Endodermal cell (in vitro differentiated cells): ENCODE measurements at regions not wholly inside any gene's neighbourhood (a gene's known extent, or its start where the extent isn't known, plus 50 kb on each side); places are given as distances from the start of the nearest gene placed in this dataset.

Source experiments
- DNase-seq: peaks from one replicate; pipeline ENCODE4 v3.0.0-alpha.2; 2017
- H3K27ac ChIP-seq: 2 replicates; pipeline ENCODE4 v1.5.1; 2013; ENCODE audit warnings: mild to moderate bottlenecking, low read depth, low read length, moderate library complexity
- H3K27me3 ChIP-seq: 2 replicates; pipeline ENCODE4 v1.6.1; 2013; ENCODE audit warnings: mild to moderate bottlenecking, low read length, moderate library complexity; ENCODE audit not compliant: insufficient read depth, control insufficient read depth, poor library complexity, severe bottlenecking
- H3K36me3 ChIP-seq: 2 replicates; pipeline ENCODE4 v1.7.0; 2013; ENCODE audit warnings: mild to moderate bottlenecking, low read length, moderate library complexity; ENCODE audit not compliant: control insufficient read depth, insufficient read depth
- H3K4me1 ChIP-seq: one replicate; pipeline ENCODE4 v1.7.0; 2013; ENCODE audit warnings: low read length; ENCODE audit not compliant: control insufficient read depth, insufficient read depth
- H3K4me3 ChIP-seq: 2 replicates; pipeline ENCODE4 v1.5.1; 2013; ENCODE audit warnings: mild to moderate bottlenecking, low read length, moderate library complexity
- H3K9ac ChIP-seq: 2 replicates; pipeline ENCODE4 v1.6.1; 2013; ENCODE audit warnings: mild to moderate bottlenecking, low read length, moderate library complexity; ENCODE audit not compliant: poor library complexity, severe bottlenecking; ENCODE audit errors: extremely low read depth
- H3K9me3 ChIP-seq: 2 replicates; pipeline ENCODE4 v1.6.1; 2013; ENCODE audit warnings: mild to moderate bottlenecking, low read length, moderate library complexity; ENCODE audit not compliant: control insufficient read depth
- H3K27ac Mint-ChIP-seq: 2 replicates; pipeline ENCODE4 v1.8.0; 2020; ENCODE audit warnings: mixed read lengths
- H3K27me3 Mint-ChIP-seq: 2 replicates; pipeline ENCODE4 v1.8.0; 2021; ENCODE audit warnings: mild to moderate bottlenecking, mixed read lengths; ENCODE audit not compliant: insufficient read depth
- H3K36me3 Mint-ChIP-seq: 2 replicates; pipeline ENCODE4 v1.8.0; 2020; ENCODE audit warnings: low read depth, mixed read lengths
- H3K4me1 Mint-ChIP-seq: 2 replicates; pipeline ENCODE4 v1.8.0; 2020; ENCODE audit warnings: mixed read lengths
- H3K4me3 Mint-ChIP-seq: 2 replicates; pipeline ENCODE4 v1.8.0; 2020; ENCODE audit warnings: mild to moderate bottlenecking, moderate library complexity, mixed read lengths
- H3K9me3 Mint-ChIP-seq: 2 replicates; pipeline ENCODE4 v1.8.0; 2020; ENCODE audit warnings: mild to moderate bottlenecking, mixed read lengths
- WGBS, 2 experiments: methylation state at CpG; one replicate each; pipeline versions ENCODE4 v1.1.5 to v1.1.7; 2013; ENCODE audit warnings: missing lambda C conversion rate in 2 of 2, mixed read lengths in 1 of 2; ENCODE audit not compliant: insufficient coverage in 1 of 2, insufficient read length in 1 of 2; 5-methylcytosine and 5-hydroxymethylcytosine counted together
- TF ChIP-seq, protein P1 (sequence below): fragments of 200-600 bp; sonication (generic); conservative IDR thresholded peaks from 2 replicates; pipeline ENCODE4 v1.5.0; 2021; ENCODE audit warnings: antibody characterized with exemption, mild to moderate bottlenecking

DNA sequence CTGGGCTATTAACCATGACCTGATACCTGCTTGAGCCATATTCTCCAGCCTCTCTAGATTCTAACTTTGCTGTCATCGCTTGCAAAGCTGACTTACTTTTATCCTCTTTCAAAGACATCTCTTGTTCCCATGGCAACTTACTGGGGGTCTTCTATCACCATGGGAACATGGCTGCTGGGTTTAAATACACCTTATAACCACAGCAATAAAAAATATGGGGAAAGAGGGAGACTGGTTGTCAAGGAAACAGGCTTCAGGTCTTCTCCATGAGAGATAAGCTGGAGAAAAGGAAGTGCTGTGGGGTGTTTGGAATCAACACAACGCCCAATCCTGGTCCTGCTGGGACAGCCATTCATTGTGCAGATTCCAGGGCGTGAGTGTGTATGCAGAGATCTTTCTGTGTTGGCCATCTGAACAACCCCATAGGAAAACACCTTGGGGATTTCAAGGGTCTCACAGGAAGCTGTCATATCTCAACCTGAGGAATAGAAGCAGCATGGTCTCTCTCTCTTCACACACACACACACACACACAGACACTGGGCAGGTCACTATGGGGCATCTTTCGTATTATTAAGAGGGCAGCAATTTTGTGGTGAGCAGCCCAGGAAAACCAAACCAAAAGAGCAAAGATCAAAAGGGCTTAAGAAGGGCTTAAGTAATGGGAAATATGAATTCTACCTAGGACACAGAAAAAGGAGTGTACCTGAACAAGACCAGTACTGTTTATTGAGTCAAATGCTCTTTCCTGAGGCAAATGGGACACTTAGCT lies 344.7 kb upstream of the NCAM1 start:
- no peak for DNase-seq
- H3K4me3 Mint-ChIP-seq: no peak overlapping the region
- Histone ChIP-seq H3K9me3 (no peaks in the 10 kb centered on the region), H3K4me1 (no peaks in the 10 kb centered on the region), H3K36me3 (no peaks in the 10 kb centered on the region), H3K9ac (no peak overlapping the region), H3K4me3 (no peak overlapping the region), H3K27me3 (no peaks in the 10 kb centered on the region), H3K27ac (no peak overlapping the region)
- no peaks in the 10 kb centered on the region for H3K36me3 Mint-ChIP-seq
- H3K9me3 Mint-ChIP-seq: no peaks in the 10 kb centered on the region
- WGBS, 2 experiments: 90 to 92% methylated on average over 2 to 4 of the region's 4 CpGs
- no peak overlapping the region for H3K27ac Mint-ChIP-seq
- peaks cover 16% of the 10 kb centered on the region for H3K4me1 Mint-ChIP-seq
- TF ChIP-seq, protein P1, sequence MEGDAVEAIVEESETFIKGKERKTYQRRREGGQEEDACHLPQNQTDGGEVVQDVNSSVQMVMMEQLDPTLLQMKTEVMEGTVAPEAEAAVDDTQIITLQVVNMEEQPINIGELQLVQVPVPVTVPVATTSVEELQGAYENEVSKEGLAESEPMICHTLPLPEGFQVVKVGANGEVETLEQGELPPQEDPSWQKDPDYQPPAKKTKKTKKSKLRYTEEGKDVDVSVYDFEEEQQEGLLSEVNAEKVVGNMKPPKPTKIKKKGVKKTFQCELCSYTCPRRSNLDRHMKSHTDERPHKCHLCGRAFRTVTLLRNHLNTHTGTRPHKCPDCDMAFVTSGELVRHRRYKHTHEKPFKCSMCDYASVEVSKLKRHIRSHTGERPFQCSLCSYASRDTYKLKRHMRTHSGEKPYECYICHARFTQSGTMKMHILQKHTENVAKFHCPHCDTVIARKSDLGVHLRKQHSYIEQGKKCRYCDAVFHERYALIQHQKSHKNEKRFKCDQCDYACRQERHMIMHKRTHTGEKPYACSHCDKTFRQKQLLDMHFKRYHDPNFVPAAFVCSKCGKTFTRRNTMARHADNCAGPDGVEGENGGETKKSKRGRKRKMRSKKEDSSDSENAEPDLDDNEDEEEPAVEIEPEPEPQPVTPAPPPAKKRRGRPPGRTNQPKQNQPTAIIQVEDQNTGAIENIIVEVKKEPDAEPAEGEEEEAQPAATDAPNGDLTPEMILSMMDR: no peak
- H3K27me3 Mint-ChIP-seq: no peaks in the 10 kb centered on the region

DNA sequence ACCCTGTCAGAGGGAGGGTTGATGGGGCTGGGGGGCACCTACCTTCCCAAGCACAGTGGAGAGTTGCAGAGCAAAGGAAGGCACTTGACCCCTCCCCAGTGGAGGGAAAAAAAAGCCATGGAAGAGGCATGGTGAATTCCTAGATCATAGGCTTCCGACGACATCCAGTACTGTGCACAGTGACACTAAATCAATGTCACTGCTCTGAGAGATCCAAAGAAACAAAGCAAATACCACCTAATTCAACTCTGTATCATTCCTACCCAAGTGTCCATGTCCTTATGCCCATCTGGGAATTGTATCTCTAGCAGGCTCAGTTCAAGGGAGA lies 344.2 kb upstream of the NCAM1 start:
- Histone ChIP-seq H3K27me3 (no peaks in the 10 kb centered on the region), H3K4me3 (no peak overlapping the region), H3K4me1 (no peaks in the 10 kb centered on the region), H3K9ac (no peak overlapping the region), H3K27ac (no peak overlapping the region), H3K36me3 (no peaks in the 10 kb centered on the region), H3K9me3 (no peaks in the 10 kb centered on the region)
- no peak for DNase-seq
- Mint-ChIP-seq H3K4me1 (peaks cover 11% of the 10 kb centered on the region), H3K27me3 (no peaks in the 10 kb centered on the region), H3K4me3 (no peak overlapping the region), H3K27ac (no peak overlapping the region), H3K36me3 (no peaks in the 10 kb centered on the region), H3K9me3 (peaks cover 2% of the 10 kb centered on the region)
- TF ChIP-seq, protein P1: no peak
- WGBS, 2 experiments: 60 to 88% methylated on average over 1 to 2 of the region's 2 CpGs

- H3K9me3 Mint-ChIP-seq: peaks cover 2% of the 10 kb centered on the region
- H3K9ac ChIP-seq: no peak overlapping the region
- H3K4me3 Mint-ChIP-seq: no peak overlapping the region
- H3K4me1 ChIP-seq: no peaks in the 10 kb centered on the region
- no peaks in the 10 kb centered on the region for H3K9me3 ChIP-seq
- H3K27ac ChIP-seq: no peak overlapping the region
- H3K4me3 ChIP-seq: no peak overlapping the region
- 83 to 90% methylated on average over 5 to 13 of the region's 13 CpGs for WGBS, 2 experiments
- H3K36me3 ChIP-seq: no peaks in the 10 kb centered on the region
- peak; percentile 59 for DNase-seq
- H3K27me3 ChIP-seq: no peaks in the 10 kb centered on the region
- no peaks in the 10 kb centered on the region for H3K27me3 Mint-ChIP-seq
- H3K36me3 Mint-ChIP-seq: no peaks in the 10 kb centered on the region
- H3K27ac Mint-ChIP-seq: no peak overlapping the region
- TF ChIP-seq, protein P1: no peak
- H3K4me1 Mint-ChIP-seq: peaks cover 10% of the 10 kb centered on the region
Measured at GRCh38 chr11:112617977-112618826, 343.0 kb upstream of the NCAM1 start.
